Neural cell (in vitro differentiated cells): ENCODE measurements at regions not wholly inside any gene's neighbourhood (a gene's known extent, or its start where the extent isn't known, plus 50 kb on each side); places are given as distances from the start of the nearest gene placed in this dataset.

Experiments
- EP300 ChIP-seq: fragments of 450-650 bp; conservative IDR thresholded peaks from 2 replicates; pipeline ENCODE4 v1.6.1; 2014; ENCODE audit warnings: antibody characterized with exemption, mild to moderate bottlenecking, moderate library complexity; ENCODE audit not compliant: poor library complexity, severe bottlenecking
- EZH2 ChIP-seq: fragments of 200-600, 300-800 bp; shearing (Covaris generic), sonication (generic); IDR thresholded peaks from 2 replicates; pipeline ENCODE4 v1.6.1; 2014; ENCODE audit warnings: antibody characterized with exemption, low read length, borderline replicate concordance, mild to moderate bottlenecking; ENCODE audit not compliant: insufficient read depth, poor library complexity, severe bottlenecking
- POLR2AphosphoS5 ChIP-seq: IDR thresholded peaks from 2 replicates; pipeline ENCODE4 v1.6.1; 2012
- RAD21 ChIP-seq: fragments of 450-650 bp; conservative IDR thresholded peaks from 2 replicates; pipeline ENCODE4 v1.6.1; 2014; ENCODE audit warnings: antibody characterized with exemption, mild to moderate bottlenecking, moderate library complexity
- REST ChIP-seq: IDR thresholded peaks from 2 replicates; pipeline ENCODE4 v1.6.1; 2012; ENCODE audit warnings: borderline replicate concordance
- TAF1 ChIP-seq: IDR thresholded peaks from 2 replicates; pipeline ENCODE4 v1.6.1; 2012; ENCODE audit warnings: low read depth
- TF ChIP-seq, protein P1 (sequence below): fragments of 450-650 bp; IDR thresholded peaks from 2 replicates; pipeline ENCODE4 v1.5.1; 2014; ENCODE audit warnings: antibody characterized with exemption, mild to moderate bottlenecking, moderate library complexity; ENCODE audit not compliant: poor library complexity, severe bottlenecking

DNA sequence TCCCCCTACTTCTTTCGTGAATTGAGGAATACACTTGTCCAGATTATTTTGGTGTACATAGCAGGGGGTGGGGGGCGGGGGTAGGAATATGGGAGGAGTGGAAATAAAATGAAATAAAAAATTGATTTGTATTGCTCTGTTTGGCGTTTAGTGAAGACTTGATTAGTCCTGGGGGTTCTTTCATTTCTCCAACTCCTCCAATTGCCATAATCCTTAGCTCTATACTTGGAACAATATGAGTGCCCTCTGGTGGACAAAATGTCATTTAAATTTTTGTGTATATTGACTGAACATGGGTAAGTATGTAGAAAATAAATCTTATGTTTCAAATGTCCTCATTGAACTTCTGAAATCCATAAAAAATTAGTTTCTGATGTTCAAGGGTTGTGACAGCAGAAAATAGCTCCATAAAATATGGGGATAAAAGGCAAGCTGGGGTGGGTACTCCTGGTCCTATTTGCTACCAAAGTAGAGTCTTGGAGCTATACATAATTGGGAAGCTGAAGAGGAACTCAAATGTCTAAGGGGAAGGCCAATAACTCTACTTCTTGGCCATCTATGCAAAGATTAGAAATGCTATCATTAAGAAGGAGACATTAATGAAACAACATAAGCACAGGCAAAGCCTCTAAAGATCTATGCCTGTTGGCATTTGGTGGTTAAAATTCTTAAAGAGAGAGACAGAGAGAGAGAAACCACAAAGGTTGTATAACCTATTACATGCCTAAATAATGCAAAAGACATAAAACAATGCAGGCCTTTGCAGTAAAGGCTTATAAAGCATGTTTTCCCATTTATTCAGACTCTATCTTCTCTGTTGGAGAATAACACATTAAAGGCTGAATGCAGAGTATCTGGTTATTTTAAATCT, 421.6 kb downstream of the METTL15 start:
- TF ChIP-seq POLR2AphosphoS5 (no peak), RAD21 (peak; percentile 34), REST (no peak), TAF1 (no peak), EZH2 (no peak), EP300 (no peak)
- TF ChIP-seq, protein P1, sequence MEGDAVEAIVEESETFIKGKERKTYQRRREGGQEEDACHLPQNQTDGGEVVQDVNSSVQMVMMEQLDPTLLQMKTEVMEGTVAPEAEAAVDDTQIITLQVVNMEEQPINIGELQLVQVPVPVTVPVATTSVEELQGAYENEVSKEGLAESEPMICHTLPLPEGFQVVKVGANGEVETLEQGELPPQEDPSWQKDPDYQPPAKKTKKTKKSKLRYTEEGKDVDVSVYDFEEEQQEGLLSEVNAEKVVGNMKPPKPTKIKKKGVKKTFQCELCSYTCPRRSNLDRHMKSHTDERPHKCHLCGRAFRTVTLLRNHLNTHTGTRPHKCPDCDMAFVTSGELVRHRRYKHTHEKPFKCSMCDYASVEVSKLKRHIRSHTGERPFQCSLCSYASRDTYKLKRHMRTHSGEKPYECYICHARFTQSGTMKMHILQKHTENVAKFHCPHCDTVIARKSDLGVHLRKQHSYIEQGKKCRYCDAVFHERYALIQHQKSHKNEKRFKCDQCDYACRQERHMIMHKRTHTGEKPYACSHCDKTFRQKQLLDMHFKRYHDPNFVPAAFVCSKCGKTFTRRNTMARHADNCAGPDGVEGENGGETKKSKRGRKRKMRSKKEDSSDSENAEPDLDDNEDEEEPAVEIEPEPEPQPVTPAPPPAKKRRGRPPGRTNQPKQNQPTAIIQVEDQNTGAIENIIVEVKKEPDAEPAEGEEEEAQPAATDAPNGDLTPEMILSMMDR: peak; percentile 32
